ENCODE measurements at regions not wholly inside any gene's neighbourhood (a gene's known extent, or its start where the extent isn't known, plus 50 kb on each side); places are given as distances from the start of the nearest gene placed in this dataset.

GRCh38 chr18:51273437-51273836, 76.0 kb upstream of the MEX3C start:
- ATAC-seq, result no peak
- TF ChIP-seq TCF4 (CRISPR knock-in tag; IDR thresholded peaks at IDR 0.05; ENCODE audit: borderline replicate concordance) (no peak), BACH2 (CRISPR knock-in tag; IDR thresholded peaks at IDR 0.05; ENCODE audit: borderline replicate concordance) (no peak), TOX (CRISPR knock-in tag; IDR thresholded peaks at IDR 0.05; ENCODE audit: borderline replicate concordance) (no peak), PPARA (CRISPR knock-in tag; IDR thresholded peaks at IDR 0.05; ENCODE audit: borderline replicate concordance) (no peak), CSDC2 (CRISPR knock-in tag; IDR thresholded peaks at IDR 0.05) (no peak), OSR1 (CRISPR knock-in tag; IDR thresholded peaks at IDR 0.05) (no peak), RARB (CRISPR knock-in tag; IDR thresholded peaks at IDR 0.05) (no peak), GLIS3 (CRISPR knock-in tag; IDR thresholded peaks at IDR 0.05) (no peak), ZC3H10 (CRISPR knock-in tag; IDR thresholded peaks at IDR 0.05) (no peak), ZNF8 (CRISPR knock-in tag; IDR thresholded peaks at IDR 0.05) (no peak), SNAI2 (CRISPR knock-in tag; IDR thresholded peaks at IDR 0.05) (no peak), ZNF565 (CRISPR knock-in tag; conservative IDR thresholded peaks at IDR 0.05; ENCODE audit: low read depth) (no peak), ARNTL (CRISPR knock-in tag; IDR thresholded peaks at IDR 0.05; ENCODE audit: borderline replicate concordance, low read depth) (no peak), PATZ1 (CRISPR knock-in tag; IDR thresholded peaks at IDR 0.05; ENCODE audit: borderline replicate concordance) (no peak), ESRRG (CRISPR knock-in tag; IDR thresholded peaks at IDR 0.05) (no peak), CSRNP3 (CRISPR knock-in tag; IDR thresholded peaks at IDR 0.05) (no peak), TSHZ2 (CRISPR knock-in tag; IDR thresholded peaks at IDR 0.05) (no peak), ZFP3 (CRISPR knock-in tag; IDR thresholded peaks at IDR 0.05) (no peak), CREB5 (CRISPR knock-in tag; IDR thresholded peaks at IDR 0.05; ENCODE audit: low read depth) (no peak), ISL1 (CRISPR knock-in tag; IDR thresholded peaks at IDR 0.05) (no peak)

- ATAC-seq, result no peak
- peak; percentile 54 for TF ChIP-seq ISL1 (CRISPR knock-in tag; IDR thresholded peaks at IDR 0.05)
- no peak for TF ChIP-seq TSHZ2 (CRISPR knock-in tag; IDR thresholded peaks at IDR 0.05)
- TF ChIP-seq PPARA (CRISPR knock-in tag; IDR thresholded peaks at IDR 0.05; ENCODE audit: borderline replicate concordance), result no peak
- TF ChIP-seq GLIS3 (CRISPR knock-in tag; IDR thresholded peaks at IDR 0.05), result no peak
- no peak for TF ChIP-seq ZNF565 (CRISPR knock-in tag; conservative IDR thresholded peaks at IDR 0.05; ENCODE audit: low read depth)
- TF ChIP-seq ZNF70 (CRISPR knock-in tag; IDR thresholded peaks at IDR 0.05), result no peak
- no peak for TF ChIP-seq PATZ1 (CRISPR knock-in tag; IDR thresholded peaks at IDR 0.05; ENCODE audit: borderline replicate concordance)
Measured at GRCh38 chr18:51275712-51276476, 78.4 kb upstream of the MEX3C start.

Measured in SK-N-SH treated with all-trans-retinoic acid at 6 μM for 48 hours (cell line).